GM23248 (cell line): ENCODE measurements at regions not wholly inside any gene's neighbourhood (a gene's known extent, or its start where the extent isn't known, plus 50 kb on each side); places are given as distances from the start of the nearest gene placed in this dataset.

Experiments used
- EZH2 ChIP-seq: fragments of 200-600 bp; sonication (generic); IDR thresholded peaks from 2 replicates; pipeline ENCODE4 v1.6.1; 2018; ENCODE audit warnings: antibody characterized with exemption, mild to moderate bottlenecking; ENCODE audit not compliant: insufficient read depth, poor library complexity, severe bottlenecking
- EZH2phosphoT487 ChIP-seq: fragments of 200-600 bp; sonication (generic); IDR thresholded peaks from 2 replicates; pipeline ENCODE4 v1.6.1; 2018; ENCODE audit warnings: antibody characterized with exemption, moderate library complexity, mild to moderate bottlenecking, low read depth; ENCODE audit not compliant: insufficient read depth

DNA sequence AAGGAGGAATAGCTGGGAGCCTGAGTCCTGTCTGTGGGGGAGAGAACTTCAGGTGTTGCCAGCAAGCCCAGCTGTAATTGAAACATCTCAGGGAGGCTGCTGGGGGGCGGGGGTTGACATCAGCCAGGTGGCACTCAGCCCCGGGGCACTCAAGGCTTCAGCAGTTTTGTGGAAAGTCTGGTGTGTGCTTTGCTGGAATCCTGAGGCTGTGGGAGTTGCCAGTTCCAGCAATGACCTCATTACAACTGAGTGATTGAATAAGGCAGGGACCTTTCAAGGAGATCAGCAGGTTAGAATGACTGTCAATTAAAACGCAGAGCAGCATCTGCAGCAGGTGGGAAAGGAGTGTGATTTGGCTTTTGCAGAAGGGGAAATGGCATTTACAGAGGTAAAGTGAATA, 75.7 kb downstream of the FAM43A start:
- TF ChIP-seq EZH2 (no peak), EZH2phosphoT487 (no peak)
